ENCODE measurements at regions not wholly inside any gene's neighbourhood (a gene's known extent, or its start where the extent isn't known, plus 50 kb on each side); places are given as distances from the start of the nearest gene placed in this dataset.

DNA sequence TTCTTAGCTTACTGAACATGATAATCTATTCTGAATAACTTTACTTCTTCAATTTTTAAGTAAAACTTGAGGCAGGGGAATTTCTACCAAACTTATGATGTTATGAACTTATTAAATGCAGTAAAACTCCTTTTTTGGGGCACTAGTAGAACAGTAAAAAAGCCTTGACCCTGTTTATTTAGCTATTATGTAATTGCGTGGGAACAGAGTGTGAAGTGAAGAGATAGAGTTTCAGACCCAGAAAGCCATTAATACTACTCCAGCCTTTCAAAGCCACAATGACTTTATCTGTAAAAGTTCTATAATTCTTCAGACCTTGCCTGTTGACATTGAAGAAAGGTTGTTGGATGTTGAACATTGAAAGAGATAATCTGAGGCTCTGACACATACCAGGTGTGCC, 638.8 kb upstream of the GRM7 start:
- Mint-ChIP-seq H3K4me1 (ENCODE audit: low read depth) (no peaks in the 10 kb centered on the region), H3K27me3 (no peaks in the 10 kb centered on the region), H3K9me3 (peaks cover 9% of the 10 kb centered on the region), H3K36me3 (ENCODE audit: low read depth) (no peaks in the 10 kb centered on the region), H3K4me3 (no peak overlapping the region), H3K27ac (no peak overlapping the region)
- DNase-seq, result no peak
- TF ChIP-seq, protein P1, sequence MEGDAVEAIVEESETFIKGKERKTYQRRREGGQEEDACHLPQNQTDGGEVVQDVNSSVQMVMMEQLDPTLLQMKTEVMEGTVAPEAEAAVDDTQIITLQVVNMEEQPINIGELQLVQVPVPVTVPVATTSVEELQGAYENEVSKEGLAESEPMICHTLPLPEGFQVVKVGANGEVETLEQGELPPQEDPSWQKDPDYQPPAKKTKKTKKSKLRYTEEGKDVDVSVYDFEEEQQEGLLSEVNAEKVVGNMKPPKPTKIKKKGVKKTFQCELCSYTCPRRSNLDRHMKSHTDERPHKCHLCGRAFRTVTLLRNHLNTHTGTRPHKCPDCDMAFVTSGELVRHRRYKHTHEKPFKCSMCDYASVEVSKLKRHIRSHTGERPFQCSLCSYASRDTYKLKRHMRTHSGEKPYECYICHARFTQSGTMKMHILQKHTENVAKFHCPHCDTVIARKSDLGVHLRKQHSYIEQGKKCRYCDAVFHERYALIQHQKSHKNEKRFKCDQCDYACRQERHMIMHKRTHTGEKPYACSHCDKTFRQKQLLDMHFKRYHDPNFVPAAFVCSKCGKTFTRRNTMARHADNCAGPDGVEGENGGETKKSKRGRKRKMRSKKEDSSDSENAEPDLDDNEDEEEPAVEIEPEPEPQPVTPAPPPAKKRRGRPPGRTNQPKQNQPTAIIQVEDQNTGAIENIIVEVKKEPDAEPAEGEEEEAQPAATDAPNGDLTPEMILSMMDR (IDR thresholded peaks at IDR 0.05), result no peak
- intact Hi-C loops (cut with micrococcal nuclease), result no loop called here
- ChIA-PET CTCF (no interaction called here), POLR2A (no interaction called here)
- no peak for ATAC-seq

DNA sequence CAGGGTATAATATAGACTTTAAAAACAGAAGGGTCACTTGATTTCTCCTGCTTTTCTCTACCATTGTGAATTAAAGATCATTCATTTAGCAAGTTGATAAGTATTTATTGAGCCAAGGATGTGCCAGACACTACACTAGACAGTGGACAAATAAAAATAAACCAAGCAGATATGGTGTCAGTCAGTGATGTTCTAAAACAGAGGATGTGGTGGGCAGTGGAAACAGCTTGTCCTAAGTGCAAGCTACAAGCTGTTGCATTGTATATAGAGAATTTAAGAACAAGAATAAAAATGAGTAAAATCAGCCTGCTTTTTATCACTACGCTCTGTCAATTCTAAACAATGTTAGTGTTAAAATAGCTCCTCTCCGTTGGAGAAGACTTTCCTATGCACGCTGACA, 637.3 kb upstream of the GRM7 start:
- H3K9me3 Mint-ChIP-seq, result peaks cover 4% of the 10 kb centered on the region
- no peaks in the 10 kb centered on the region for H3K36me3 Mint-ChIP-seq (ENCODE audit: low read depth)
- intact Hi-C loops (cut with micrococcal nuclease), result no loop called here
- ATAC-seq (no peak), DNase-seq (no peak)
- H3K4me1 Mint-ChIP-seq (ENCODE audit: low read depth), result no peaks in the 10 kb centered on the region
- no peaks in the 10 kb centered on the region for H3K27me3 Mint-ChIP-seq
- no peak overlapping the region for H3K27ac Mint-ChIP-seq
- TF ChIP-seq, protein P1 (IDR thresholded peaks at IDR 0.05), result no peak
- ChIA-PET POLR2A (no interaction called here), CTCF (no interaction called here)
- H3K4me3 Mint-ChIP-seq, result no peak overlapping the region

DNA sequence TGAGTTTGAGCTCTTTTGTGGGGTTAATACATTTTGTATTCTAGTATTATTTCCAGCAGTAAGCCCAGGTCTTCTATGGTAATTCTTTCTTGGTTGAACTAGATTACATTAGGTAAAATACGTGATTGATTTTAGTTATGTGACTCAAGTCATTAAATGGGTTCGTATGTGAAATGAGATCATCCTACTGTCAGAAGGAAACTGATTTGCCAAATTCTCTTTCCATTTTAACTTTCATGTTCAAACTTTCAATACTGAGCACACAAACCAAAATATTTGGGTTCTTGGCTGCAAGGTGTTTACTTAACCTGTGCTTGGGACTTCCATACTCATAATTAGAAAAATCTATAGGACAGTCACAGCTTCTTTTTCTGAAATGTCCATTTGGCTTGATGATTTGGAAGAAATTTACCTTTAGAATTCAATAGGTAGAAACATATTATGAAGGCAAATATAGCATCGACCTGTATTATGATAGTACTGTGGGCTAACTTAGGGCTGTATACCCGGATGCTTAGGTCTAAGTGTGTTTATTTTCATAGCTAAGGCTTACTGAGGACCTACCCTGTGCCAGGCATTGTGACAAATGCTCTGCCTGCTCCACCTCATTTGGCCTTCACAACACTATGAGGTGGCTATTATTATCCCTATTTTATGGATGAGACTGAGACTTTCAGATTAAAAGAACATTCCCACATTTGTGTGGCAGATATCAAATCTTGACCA, 631.8 kb upstream of the GRM7 start:
- peaks cover 4% of the 10 kb centered on the region for H3K9me3 Mint-ChIP-seq
- H3K4me1 Mint-ChIP-seq (ENCODE audit: low read depth), result no peaks in the 10 kb centered on the region
- intact Hi-C loops (cut with micrococcal nuclease), result no loop called here
- H3K27me3 Mint-ChIP-seq, result no peaks in the 10 kb centered on the region
- POLR2A ChIA-PET, result interaction anchor here (0.6 kb wide), 1 partner anchor 474 kb away, joined by 5 read pairs; no protein-coding TSS in a partner anchor
- ATAC-seq (no peak), DNase-seq (no peak)
- no peak overlapping the region for H3K27ac Mint-ChIP-seq
- TF ChIP-seq, protein P1 (IDR thresholded peaks at IDR 0.05), result no peak
- CTCF ChIA-PET, result no interaction called here
- H3K4me3 Mint-ChIP-seq, result no peak overlapping the region
- H3K36me3 Mint-ChIP-seq (ENCODE audit: low read depth), result no peaks in the 10 kb centered on the region

DNA sequence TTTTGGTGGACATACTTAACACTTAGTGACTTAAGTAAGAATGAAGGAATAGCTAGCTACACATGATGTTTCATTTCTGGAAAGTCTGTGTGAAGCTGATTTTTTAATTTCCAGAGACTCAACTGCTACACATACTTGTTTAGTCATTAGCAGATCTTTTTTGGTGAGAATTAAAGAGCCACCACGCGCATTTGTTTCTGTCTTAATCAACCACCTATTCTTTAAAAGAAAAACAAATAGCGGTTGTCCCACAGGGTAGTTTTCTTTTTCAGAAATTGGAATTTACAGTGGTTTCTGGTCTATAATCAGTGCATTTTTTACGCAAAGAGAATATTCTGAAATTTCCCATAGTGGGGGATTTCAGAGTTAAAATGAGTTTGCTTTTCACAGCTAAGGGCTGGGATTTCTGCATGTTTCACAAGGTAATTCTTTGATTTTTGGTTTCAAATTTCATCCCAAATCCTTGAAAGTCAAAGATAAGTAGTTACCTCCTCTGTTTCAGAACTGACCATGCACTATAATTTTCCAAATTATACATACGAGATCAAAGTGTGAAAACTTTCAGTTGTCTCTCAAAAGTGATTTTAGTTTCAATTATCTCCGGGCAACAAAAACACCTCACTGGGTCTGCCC, 631.0 kb upstream of the GRM7 start:
- Mint-ChIP-seq H3K4me3 (no peak overlapping the region), H3K9me3 (peaks cover 4% of the 10 kb centered on the region), H3K4me1 (ENCODE audit: low read depth) (no peaks in the 10 kb centered on the region), H3K27me3 (no peaks in the 10 kb centered on the region), H3K27ac (no peak overlapping the region), H3K36me3 (ENCODE audit: low read depth) (no peaks in the 10 kb centered on the region)
- CTCF ChIA-PET, result no interaction called here
- intact Hi-C loops (cut with micrococcal nuclease), result no loop called here
- POLR2A ChIA-PET, result interaction anchor here (0.6 kb wide), 1 partner anchor 475 kb away, joined by 5 read pairs; no protein-coding TSS in a partner anchor
- no peak for ATAC-seq
- no peak for DNase-seq
- TF ChIP-seq, protein P1 (IDR thresholded peaks at IDR 0.05), result no peak

DNA sequence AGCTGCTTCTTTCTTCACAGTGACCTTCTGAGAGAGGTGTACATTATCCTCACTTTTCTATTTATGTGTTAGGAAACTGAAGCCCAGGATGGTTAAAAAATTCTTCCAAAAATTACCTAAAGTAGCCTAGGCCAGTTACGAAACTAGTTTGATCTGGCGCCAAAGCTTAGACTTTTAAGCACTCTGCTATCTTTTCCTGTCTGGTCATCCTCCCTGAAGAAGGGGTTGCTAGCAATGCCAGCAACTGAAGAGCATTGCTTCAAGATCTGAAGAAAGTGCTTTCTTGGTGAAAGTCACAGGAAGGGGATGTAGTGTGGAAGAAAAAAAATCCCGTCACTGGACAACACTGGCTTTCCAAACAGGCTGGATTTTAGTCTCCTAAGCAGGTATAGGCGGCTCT, 618.8 kb upstream of the GRM7 start:
- H3K27ac Mint-ChIP-seq, result no peak overlapping the region
- TF ChIP-seq, protein P1 (IDR thresholded peaks at IDR 0.05), result no peak
- H3K4me1 Mint-ChIP-seq (ENCODE audit: low read depth), result no peaks in the 10 kb centered on the region
- H3K36me3 Mint-ChIP-seq (ENCODE audit: low read depth), result no peaks in the 10 kb centered on the region
- POLR2A ChIA-PET, result no interaction called here
- peaks cover 2% of the 10 kb centered on the region for H3K9me3 Mint-ChIP-seq
- CTCF ChIA-PET, result no interaction called here
- no peaks in the 10 kb centered on the region for H3K27me3 Mint-ChIP-seq
- no peak for DNase-seq
- H3K4me3 Mint-ChIP-seq, result no peak overlapping the region
- no peak for ATAC-seq
- intact Hi-C loops (cut with micrococcal nuclease), result no loop called here
